Adipocyte (in vitro differentiated cells): ENCODE measurements at regions not wholly inside any gene's neighbourhood (a gene's known extent, or its start where the extent isn't known, plus 50 kb on each side); places are given as distances from the start of the nearest gene placed in this dataset.

Experiments used
- DNase-seq: peaks from one replicate; pipeline ENCODE4 v3.0.0-alpha.2; 2015; ENCODE audit warnings: low read depth
- H3K27me3 ChIP-seq: replicated peaks from 2 replicates; pipeline ENCODE4 v1.7.0; 2013; ENCODE audit warnings: mild to moderate bottlenecking, low read length, moderate library complexity; ENCODE audit not compliant: control insufficient read depth, insufficient read depth
- H3K36me3 ChIP-seq: 2 replicates; pipeline ENCODE4 v1.7.0; 2013; ENCODE audit warnings: low read length, mild to moderate bottlenecking, moderate library complexity; ENCODE audit not compliant: control insufficient read depth, insufficient read depth, severe bottlenecking
- H3K4me1 ChIP-seq: 2 replicates; pipeline ENCODE4 v1.7.0; 2013; ENCODE audit warnings: mild to moderate bottlenecking, low read length, moderate library complexity; ENCODE audit not compliant: control insufficient read depth, insufficient read depth
- H3K4me3 ChIP-seq: 2 replicates; pipeline ENCODE4 v1.7.0; 2013; ENCODE audit warnings: mild to moderate bottlenecking, low read length, moderate library complexity
- H3K9ac ChIP-seq: 2 replicates; pipeline ENCODE4 v1.7.0; 2013; ENCODE audit warnings: mild to moderate bottlenecking, low read length, moderate library complexity
- H3K9me3 ChIP-seq: 2 replicates; pipeline ENCODE4 v1.7.0; 2013; ENCODE audit warnings: mild to moderate bottlenecking, low read length, moderate library complexity; ENCODE audit not compliant: control insufficient read depth

DNA sequence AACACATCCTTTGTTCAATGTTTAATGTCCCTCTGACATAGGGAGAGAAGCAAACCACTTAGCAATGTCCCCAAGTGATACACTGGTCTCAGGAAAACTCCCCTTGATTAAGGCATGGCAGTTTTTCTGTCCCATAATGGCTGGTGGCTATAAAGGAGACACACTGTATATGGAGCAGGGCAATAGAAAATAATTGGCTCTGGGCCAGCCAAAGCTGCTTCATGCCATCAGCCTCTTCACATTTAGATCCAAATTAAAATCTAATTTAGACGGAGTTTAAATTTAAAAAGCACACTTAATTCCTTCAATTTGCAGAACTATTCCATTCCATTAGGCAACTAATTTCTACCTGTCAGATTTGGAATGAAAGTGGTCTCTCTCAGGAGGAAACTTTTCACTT, 638.1 kb downstream of the DSC3 start:
- DNase-seq, result no peak
- no peak overlapping the region for H3K4me3 ChIP-seq
- H3K9ac ChIP-seq, result no peak overlapping the region
- H3K27me3 ChIP-seq, result no peaks in the 10 kb centered on the region
- peaks cover 2% of the 10 kb centered on the region for H3K9me3 ChIP-seq
- no peaks in the 10 kb centered on the region for H3K4me1 ChIP-seq
- no peaks in the 10 kb centered on the region for H3K36me3 ChIP-seq

DNA sequence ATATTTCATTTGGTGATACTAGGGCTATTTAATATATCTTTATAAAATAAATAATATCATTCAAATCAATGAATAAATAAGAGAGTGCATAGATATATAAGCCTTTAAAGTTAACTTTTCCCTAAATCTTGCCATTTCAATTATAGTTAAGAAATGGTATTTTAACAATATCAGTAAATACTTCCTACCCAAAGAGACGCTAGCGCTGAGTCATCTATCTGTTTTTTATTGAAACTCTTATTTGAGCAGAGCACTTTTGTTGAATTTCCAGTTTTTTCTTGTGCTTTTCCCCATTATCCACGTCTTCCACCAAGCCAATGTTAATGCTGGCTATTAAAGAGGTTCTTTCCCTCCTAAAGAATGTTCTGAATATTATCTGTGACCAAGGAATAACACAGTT, 639.3 kb downstream of the DSC3 start:
- Histone ChIP-seq H3K4me3 (no peak overlapping the region), H3K36me3 (no peaks in the 10 kb centered on the region), H3K9me3 (no peaks in the 10 kb centered on the region), H3K9ac (no peak overlapping the region), H3K4me1 (no peaks in the 10 kb centered on the region), H3K27me3 (no peaks in the 10 kb centered on the region)
- DNase-seq, result no peak

DNA sequence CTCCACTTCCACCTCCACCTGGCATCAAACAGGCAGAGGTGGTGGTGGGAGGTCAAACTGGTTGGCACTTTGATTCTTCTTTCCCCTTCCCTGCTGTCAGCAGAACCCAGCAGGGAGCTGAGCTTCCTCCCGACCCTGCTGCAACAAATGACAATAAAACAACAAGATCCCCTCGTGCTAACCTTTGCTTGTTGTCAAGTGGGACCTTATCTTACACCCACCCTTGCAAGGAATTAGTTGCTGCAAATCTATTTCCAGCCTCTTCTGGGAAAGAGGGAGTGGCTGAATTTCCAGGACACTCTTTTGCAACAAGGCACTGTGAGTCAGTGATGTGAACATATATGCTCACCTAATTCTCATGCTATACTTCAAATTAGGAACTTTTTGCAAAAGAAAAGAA, 655.1 kb downstream of the DSC3 start:
- Histone ChIP-seq H3K4me1 (no peaks in the 10 kb centered on the region), H3K36me3 (no peaks in the 10 kb centered on the region), H3K27me3 (no peaks in the 10 kb centered on the region), H3K9me3 (no peaks in the 10 kb centered on the region), H3K9ac (no peak overlapping the region), H3K4me3 (no peak overlapping the region)
- DNase-seq, result no peak

DNA sequence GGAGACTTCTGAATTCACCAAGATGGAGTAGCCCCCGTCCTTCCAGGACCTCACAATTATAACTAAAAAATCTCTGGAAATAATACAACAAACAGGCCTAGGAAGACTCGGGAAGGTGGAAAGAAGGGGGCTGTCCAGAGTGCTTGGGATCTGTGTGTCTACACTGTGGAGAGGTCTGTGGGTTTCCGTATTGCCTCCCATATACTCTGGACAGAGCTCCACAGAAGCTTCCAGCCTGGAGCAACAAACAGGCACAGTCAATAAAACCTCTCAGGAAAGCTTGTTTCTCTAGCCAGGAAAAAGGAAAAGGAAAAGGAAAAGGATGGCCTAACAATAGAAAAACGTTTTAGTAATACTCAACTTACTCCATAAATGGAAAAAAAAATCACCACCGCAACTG, 655.9 kb downstream of the DSC3 start:
- no peaks in the 10 kb centered on the region for H3K27me3 ChIP-seq
- DNase-seq, result no peak
- H3K4me1 ChIP-seq, result no peaks in the 10 kb centered on the region
- H3K9ac ChIP-seq, result no peak overlapping the region
- no peaks in the 10 kb centered on the region for H3K36me3 ChIP-seq
- no peaks in the 10 kb centered on the region for H3K9me3 ChIP-seq
- H3K4me3 ChIP-seq, result no peak overlapping the region

DNA sequence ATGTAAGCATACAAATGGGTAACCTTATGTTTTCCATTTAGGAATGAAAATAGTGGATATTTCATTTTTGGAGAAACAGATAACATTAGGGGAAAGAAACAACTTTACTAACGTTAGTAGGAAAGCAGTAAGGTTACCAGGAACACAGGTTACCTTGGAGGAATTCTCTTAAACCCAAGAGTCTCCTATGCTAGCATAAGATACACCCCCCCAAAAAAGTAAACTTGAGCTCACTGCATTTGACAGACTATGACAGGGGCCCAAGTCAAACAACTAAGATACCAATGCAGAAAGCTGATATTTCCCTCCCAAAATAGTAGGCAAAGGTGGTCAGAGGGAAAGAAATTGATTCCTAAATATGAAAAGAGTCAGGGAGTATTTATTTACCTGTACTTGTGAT, 656.9 kb downstream of the DSC3 start:
- Histone ChIP-seq H3K9ac (no peak overlapping the region), H3K36me3 (no peaks in the 10 kb centered on the region)

DNA sequence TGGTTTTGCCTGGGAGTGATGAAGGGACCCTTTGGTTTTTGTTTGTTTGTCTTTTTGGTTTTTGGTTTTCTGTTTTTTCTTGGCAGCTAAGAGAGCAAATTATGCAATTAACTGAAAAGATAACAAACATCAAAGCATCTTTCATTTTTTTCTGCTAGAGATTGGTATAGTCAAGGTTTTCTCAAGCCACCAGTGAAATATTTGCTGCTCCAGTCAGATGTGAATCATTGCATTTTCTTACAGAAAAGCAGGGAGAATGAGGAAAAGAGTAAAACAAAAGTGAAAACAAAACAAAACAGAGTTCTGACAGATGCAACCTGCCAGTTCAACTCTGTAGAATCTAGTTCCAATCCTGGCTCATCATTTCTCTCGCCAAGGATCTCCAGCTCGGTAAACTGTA, 660.7 kb downstream of the DSC3 start:
- DNase-seq, result no peak
- Histone ChIP-seq H3K9me3 (no peaks in the 10 kb centered on the region), H3K9ac (no peak overlapping the region), H3K4me1 (no peaks in the 10 kb centered on the region), H3K4me3 (no peak overlapping the region), H3K27me3 (no peaks in the 10 kb centered on the region), H3K36me3 (no peaks in the 10 kb centered on the region)

More for the DNA sequence above, 656.9 kb downstream of the DSC3 start:
- no peak for DNase-seq
- no peak overlapping the region for H3K4me3 ChIP-seq
- no peaks in the 10 kb centered on the region for H3K4me1 ChIP-seq
- H3K9me3 ChIP-seq, result no peaks in the 10 kb centered on the region
- H3K27me3 ChIP-seq, result no peaks in the 10 kb centered on the region

DNA sequence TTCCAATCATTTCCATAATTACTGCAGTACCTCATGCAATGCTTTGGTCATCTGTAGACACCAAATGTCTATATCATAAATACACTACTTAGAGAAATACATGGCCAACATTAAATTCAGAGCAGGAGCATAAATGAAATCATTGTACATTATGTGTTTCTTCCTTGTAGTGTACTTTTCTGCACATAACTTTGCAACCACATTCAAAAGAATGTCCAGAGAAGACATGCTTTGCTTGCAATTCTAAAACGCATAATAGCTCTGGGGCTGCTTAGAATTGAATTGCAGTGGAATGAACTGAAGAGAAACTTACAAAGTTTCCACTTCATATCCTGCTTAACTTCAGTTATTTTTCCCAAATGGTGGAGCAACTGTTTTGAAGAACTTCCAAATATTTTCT, 664.4 kb downstream of the DSC3 start:
- no peak for DNase-seq
- Histone ChIP-seq H3K4me3 (no peak overlapping the region), H3K27me3 (no peaks in the 10 kb centered on the region), H3K9ac (no peak overlapping the region), H3K4me1 (no peaks in the 10 kb centered on the region), H3K9me3 (peaks cover 5% of the 10 kb centered on the region), H3K36me3 (no peaks in the 10 kb centered on the region)

DNA sequence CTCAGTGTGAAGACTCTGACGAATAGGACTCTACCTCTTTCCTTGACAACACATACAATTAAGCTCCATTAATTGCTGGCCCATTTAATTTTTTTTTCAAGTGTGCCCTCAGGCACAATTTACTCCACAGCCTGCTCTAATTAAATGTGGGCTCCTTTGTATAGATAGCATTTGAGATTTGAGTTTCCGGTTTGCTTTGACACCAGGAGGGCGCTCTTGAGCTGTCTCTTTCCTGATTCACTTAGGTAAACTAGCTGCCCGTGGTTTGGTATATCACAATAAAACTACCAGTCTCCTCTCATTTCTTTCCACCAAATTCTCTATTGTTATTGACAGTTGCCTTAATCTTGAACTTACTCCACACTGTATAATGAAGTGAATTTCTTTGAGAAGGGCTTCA, 666.0 kb downstream of the DSC3 start:
- H3K36me3 ChIP-seq, result no peaks in the 10 kb centered on the region
- no peak overlapping the region for H3K4me3 ChIP-seq
- no peaks in the 10 kb centered on the region for H3K27me3 ChIP-seq
- peaks cover 5% of the 10 kb centered on the region for H3K9me3 ChIP-seq
- no peak overlapping the region for H3K9ac ChIP-seq
- no peak for DNase-seq
- no peaks in the 10 kb centered on the region for H3K4me1 ChIP-seq

DNA sequence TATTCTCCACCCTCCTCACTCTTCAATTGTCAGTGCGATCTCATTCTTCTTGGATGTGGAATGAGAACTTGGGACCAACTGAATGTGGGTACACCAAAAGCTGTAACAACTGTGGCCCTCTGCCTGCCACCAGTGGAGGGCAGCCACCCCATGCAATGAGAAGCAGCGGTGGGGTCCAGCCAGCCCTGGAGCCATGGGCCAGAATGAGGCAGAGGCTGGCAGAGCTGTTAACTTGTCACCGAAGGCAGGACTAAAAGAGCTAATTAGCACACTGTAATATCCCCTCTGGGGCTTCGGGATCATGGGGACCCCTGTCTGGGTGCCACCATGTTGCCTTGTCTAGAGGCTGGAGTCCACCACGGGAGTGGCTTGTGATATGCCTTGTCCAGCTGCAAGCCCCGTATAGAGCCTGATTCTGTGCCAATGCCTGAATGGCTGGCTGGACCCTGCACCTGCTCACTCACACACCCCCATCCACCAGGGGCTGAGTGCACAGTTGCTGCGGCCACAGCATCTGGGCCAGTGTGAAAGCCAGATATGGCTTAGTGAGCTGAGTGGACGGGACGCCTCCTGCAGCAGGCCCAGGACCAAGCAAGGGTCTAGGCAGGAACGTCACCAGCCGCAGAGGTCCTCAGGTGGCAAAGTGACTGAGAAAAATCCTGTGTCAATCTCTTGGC, 680.5 kb downstream of the DSC3 start:
- no peaks in the 10 kb centered on the region for H3K27me3 ChIP-seq
- H3K4me3 ChIP-seq, result no peak overlapping the region
- no peak overlapping the region for H3K9ac ChIP-seq
- H3K4me1 ChIP-seq, result peaks cover 3% of the 10 kb centered on the region
- H3K36me3 ChIP-seq, result no peaks in the 10 kb centered on the region
- H3K9me3 ChIP-seq, result no peaks in the 10 kb centered on the region
- no peak for DNase-seq

DNA sequence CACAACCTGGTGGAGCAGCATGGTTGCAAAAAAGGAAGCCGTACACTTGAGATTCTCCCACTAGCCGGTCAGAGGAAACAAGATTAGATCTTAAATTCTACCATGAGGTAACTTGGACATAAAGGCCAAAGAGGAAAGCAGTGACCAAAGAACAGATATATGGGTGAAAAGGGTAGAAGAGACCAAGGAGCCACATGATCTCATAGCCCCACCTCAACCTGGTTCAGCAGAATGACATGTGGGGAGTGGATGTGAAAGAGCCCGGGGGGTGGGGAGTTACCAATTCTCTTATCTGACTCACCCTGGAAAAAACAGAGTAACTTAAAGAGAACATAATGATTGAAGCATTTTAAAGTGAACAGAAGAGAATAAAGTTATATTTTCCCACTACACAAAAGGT, 683.0 kb downstream of the DSC3 start:
- Histone ChIP-seq H3K27me3 (no peaks in the 10 kb centered on the region), H3K36me3 (no peaks in the 10 kb centered on the region), H3K4me3 (no peak overlapping the region), H3K9ac (no peak overlapping the region), H3K9me3 (no peaks in the 10 kb centered on the region), H3K4me1 (peaks cover 3% of the 10 kb centered on the region)
- DNase-seq, result no peak

DNA sequence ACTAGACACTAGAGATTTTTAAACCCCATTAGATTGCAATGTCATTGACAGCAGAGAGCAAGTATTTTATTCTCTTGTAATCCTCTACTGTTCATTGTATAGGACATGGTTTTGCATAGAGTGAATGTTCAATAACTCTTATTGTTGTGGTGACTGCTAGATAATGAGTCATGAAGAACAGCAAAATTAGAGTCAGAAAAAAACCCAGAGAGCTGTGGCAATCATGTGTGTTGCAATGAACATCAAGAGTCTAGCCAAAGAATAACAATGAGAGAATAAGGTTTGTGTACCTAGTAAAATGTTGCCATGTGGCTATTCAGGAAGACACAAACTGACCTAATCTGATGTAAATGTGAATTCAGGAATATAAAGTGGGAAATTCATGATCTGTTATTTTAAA, 684.0 kb downstream of the DSC3 start:
- H3K4me3 ChIP-seq, result no peak overlapping the region
- H3K9me3 ChIP-seq, result no peaks in the 10 kb centered on the region
- peak; percentile 0 for DNase-seq
- no peaks in the 10 kb centered on the region for H3K36me3 ChIP-seq
- H3K27me3 ChIP-seq, result no peaks in the 10 kb centered on the region
- H3K4me1 ChIP-seq, result peaks cover 3% of the 10 kb centered on the region
- no peak overlapping the region for H3K9ac ChIP-seq

DNA sequence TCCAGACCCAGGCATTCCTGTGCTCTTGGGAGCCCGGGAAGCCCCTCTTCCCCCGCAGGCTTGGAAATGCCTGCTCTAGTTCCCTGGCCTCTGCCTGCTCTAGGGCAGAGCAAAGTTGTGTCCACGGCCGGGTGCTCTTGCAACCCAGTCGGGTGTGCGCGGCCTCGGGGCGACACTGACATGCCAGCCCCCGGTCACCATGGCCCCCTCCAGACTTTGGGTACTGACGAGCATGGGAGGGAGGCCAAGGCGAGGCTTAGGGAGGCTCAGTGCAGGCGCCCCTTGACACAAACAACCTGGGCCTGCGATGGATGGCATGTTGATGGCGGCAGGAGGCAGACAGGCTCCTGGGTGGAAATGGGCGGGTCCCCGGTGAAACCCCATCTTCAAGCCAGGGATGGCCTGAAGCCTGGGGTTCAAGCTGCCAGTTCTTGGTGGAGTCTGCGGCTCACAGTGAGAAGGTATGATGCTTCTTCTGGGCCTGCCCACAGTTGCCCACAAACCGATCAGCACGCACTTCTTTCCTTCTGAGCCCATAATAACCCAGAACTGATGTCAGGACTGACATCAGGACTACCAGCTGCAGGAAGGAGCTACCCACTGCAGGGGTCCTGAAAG, 689.9 kb downstream of the DSC3 start:
- no peaks in the 10 kb centered on the region for H3K4me1 ChIP-seq
- no peaks in the 10 kb centered on the region for H3K9me3 ChIP-seq
- no peak for DNase-seq
- H3K27me3 ChIP-seq, result no peaks in the 10 kb centered on the region
- no peaks in the 10 kb centered on the region for H3K36me3 ChIP-seq
- H3K9ac ChIP-seq, result no peak overlapping the region
- no peak overlapping the region for H3K4me3 ChIP-seq
